Stimulated activated CD4-positive, alpha-beta T cell treated with anti-CD3 and anti-CD28 coated beads, TNF-alpha, amount 100 ng/mL, for 48 hours (primary cell): ENCODE measurements at regions not wholly inside any gene's neighbourhood (a gene's known extent, or its start where the extent isn't known, plus 50 kb on each side); places are given as distances from the start of the nearest gene placed in this dataset.
"Not testable (repeated sequence)": the region's sequence is repeated elsewhere in the genome, so short reads cannot be mapped to it uniquely, and the experiment has no call there.

ENCODE experiments used
- DNase-seq, 3 donors: peaks; one replicate each; pipeline ENCODE4 v3.0.0-alpha.2; 2020; ENCODE audit warnings: low read depth in 3 of 3

DNA sequence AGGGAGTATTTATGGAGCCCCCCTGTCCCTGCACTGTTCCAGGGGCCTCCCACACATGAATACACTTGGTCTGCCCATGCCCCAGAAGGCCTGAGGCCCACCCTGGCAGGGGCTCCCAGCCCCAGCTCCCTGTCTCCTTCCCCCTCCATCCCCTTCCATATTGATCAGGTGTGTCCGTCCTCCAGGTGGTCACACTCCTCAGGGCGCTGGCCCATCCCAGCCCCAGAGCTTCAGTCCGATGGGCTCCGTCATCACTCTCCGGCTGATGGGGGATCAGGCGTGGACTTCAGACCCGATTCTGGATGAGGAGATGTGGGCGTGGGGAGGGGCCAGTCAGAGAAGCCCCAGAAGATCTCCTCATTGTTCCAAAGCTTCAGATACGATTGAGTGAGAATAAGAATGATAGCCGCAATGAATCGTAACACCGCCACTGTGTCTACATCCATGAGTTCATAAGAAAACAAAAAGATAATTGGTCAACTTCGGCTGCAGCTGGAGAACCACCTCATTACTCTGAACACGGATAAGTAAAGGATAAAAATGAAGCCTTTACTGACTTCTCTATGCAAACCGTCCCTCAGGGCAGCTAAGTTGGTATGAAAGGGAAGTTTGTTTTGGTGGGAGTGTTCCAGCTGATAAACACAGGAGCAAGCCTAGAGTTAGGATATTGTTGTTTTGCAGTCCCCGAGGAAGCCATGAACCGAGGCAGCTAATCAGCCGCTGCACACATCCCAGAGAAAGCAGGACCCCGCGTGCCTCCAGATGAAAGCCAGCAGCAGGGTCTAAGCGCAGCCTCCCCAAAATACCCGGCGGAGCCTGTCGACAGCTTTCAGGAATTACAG, 279.5 kb downstream of the NDUFA10 start:
- DNase-seq: no peak

- no peak for DNase-seq
These were observed 280.3 kb downstream of the NDUFA10 start for GRCh38 chr2:239744706-239745340.

- DNase-seq: no peak
These were observed 281.9 kb downstream of the NDUFA10 start for GRCh38 chr2:239743206-239743605.

GRCh38 chr2:239742377-239742776, 282.8 kb downstream of the NDUFA10 start:
- no peak for DNase-seq

DNA sequence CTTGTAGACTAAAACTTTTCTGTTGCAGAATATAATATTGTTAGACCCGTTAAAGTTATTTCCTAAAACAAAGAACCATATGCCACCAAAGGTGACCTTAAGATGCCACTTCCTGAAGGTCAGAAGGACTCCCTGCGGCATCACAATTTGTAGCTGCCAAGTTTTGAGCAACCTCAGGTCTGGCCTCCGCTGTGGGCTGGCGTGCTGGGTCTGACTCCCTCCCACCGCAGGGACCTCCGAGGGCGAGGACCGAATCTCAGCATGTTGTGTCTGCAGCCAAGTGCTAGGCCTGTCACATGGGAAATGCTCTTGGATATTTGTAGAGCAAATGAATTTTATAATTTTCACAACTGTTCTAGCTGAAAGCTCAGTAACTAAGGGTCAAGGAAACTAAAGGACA, 285.9 kb downstream of the NDUFA10 start:
- no peak for DNase-seq

- DNase-seq: no peak
These were observed 287.0 kb downstream of the NDUFA10 start for GRCh38 chr2:239738159-239738558.

GRCh38 chr2:239737144-239737463, 288.0 kb downstream of the NDUFA10 start:
- no peak for DNase-seq

DNA sequence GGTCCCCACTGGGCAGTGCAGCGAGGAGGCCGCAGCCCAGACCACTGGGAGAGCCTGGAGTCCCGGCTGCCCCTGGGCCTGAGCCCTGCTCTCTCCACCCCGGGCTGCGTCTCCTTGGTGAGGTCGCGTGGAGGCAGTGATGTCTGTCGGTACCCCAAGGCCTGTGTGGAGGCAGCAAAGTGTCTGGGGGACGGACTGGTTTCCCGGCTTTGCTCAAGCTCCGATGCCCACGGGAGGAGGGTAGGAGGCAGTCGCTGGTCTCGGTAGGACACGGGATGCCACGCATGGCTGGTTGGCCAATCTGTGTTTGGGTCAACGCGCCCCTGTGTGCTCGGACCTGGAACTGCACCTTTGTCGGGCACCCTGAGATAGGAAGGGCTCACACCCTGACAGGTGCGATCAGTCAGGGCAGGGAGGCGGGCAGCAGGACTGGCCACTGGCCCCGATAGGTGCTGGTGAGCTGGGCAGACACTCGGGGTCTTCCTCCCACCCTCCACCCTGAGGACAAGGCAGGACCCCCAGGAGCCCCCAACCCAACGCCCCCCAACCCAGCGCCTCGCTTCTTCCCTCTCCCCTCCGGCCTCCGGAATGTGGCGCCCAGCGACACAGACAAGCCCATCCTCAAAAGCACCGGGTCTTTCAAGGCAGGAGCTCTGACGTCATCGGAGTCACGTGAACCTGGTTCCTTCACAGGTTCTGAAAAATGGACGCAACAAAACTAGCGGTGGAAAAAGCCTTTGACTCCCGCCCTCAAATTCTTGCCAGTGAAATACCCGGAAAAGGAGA, 288.6 kb downstream of the NDUFA10 start:
- no peak for DNase-seq

DNA sequence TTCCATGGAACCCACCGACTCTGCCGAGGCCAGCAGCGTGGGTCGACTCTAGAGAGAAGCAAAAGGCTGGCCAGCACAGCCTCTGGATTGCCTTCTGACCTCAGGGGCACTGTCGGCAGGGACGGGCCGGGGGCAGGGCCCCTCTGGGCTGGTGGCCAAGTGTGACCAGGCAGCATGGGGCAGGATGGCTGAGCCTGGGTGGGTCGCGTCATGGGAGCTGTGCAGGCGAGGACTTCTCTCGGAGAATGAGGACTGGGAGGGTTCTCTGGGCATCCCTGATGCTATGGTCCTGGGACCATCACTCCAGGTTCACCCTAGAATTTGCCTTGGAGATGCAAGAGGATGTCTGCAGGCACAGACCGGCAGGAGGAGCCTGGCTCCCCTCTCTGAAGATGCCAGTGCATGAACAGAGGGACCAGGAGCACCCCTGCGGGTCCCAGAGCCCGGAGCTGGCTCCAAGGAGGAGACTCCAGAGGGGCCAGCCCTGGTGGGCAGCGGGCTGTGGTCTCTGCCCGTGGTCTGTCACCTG, 289.2 kb downstream of the NDUFA10 start:
- DNase-seq: no peak

- DNase-seq: no peak
These were observed 289.9 kb downstream of the NDUFA10 start for GRCh38 chr2:239735131-239735828.

- no peak for DNase-seq
These were observed 290.6 kb downstream of the NDUFA10 start for GRCh38 chr2:239734436-239735005.

DNA sequence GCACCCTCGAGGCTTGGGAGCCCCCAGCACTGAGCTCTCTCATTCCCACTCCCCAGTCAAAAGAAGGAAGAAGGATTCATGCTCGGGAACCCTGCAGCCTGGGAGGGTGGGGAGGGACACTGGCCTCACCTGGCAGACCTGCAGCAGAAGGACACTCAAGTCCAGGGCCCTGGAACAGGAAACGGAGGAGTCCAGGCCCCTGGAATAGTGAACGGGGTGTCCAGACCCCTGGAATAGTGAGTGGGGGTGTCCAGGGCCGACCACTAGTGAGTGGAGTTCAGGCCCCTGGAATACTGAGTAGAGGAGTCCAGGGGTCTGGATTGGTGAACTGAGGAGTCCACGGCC, 292.5 kb downstream of the NDUFA10 start:
- no peak for DNase-seq

DNA sequence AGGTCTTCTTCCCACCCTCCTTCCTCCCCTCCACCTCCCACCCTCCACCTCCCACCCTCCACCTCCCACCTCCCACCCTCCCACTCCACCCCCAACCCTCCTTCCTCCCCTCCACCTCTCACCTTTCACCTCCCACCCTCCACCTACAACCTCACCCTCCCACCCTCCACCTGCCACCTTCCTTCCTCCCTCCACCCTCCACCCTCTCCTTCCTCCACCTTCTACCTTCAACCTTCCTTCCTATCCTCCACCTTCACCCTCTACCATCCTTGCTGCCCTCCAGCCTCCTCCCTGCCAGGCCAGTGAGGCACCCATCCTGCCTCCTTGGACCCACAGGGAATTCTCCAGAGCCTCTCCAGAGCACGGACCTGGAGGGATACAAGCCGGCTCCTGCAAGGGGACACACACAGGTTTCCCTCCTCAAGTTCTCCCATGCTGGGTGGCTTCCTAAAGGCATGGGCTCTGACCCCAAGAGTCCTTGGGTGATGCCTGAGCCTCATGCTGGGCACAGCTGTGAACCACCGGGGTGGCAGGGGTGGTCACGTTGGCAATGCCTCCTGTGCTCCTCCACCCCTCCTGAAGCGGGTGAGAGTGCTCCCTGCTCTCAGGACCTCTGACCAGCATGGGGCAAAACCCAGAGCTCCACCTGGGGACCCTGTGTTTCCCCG, 293.0 kb downstream of the NDUFA10 start:
- no peak for DNase-seq

- no peak for DNase-seq
These were observed 293.7 kb downstream of the NDUFA10 start for GRCh38 chr2:239731422-239731821.

- no peak for DNase-seq
These were observed 294.2 kb downstream of the NDUFA10 start for GRCh38 chr2:239730897-239731296.

GRCh38 chr2:239730567-239730882, 294.6 kb downstream of the NDUFA10 start:
- not testable (repeated sequence) for DNase-seq

- DNase-seq: no peak
These were observed 295.2 kb downstream of the NDUFA10 start for GRCh38 chr2:239729681-239730566.

GRCh38 chr2:239729151-239729550, 296.0 kb downstream of the NDUFA10 start:
- DNase-seq: no peak

- no peak for DNase-seq
These were observed 296.4 kb downstream of the NDUFA10 start for GRCh38 chr2:239728751-239729150.
